ENCODE measurements at regions not wholly inside any gene's neighbourhood (a gene's known extent, or its start where the extent isn't known, plus 50 kb on each side); places are given as distances from the start of the nearest gene placed in this dataset.

DNA sequence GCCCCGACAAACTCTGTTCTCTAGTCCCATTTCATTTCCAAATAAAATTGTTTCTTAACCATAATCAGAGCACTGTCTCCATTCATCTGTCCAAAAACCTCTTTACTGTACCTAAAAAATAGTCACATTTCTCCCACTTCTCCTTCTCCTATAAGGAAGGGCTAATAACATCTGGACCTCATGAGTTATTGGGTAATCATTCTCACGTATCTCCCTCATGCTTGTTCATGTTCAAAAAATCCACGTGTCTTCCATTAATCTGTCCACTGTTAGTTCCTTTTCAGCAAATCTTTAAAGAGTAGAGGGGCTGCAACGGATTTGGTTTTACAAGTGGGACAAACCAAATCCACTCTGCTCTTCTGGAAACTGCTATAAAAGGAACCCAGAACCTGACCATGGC, 1418.8 kb downstream of the MRPL39 start:
- no peak for DNase-seq

GRCh38 chr21:24183077-24183476, 1424.2 kb downstream of the MRPL39 start:
- no peak for DNase-seq

DNA sequence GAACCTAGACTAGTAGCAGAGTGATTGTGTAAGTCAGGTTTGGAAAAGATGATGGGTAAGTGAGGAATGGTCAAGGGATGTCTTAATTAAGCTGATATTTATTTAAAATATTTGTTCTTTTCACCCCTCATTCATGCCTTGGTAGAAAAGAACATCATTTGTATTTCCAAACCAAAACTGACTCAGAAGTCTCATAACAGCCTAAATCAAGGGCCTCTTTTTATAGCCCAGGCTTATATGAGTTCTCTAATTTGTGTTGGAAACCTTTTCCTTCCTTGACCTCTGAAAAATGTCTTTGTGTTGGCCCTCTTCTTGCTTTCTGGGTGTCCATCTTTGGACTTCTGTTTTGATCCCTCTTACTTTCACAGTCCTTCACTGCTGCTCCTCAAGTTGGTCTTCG, 1428.2 kb downstream of the MRPL39 start:
- DNase-seq: no peak

GRCh38 chr21:24175106-24175505, 1432.2 kb downstream of the MRPL39 start:
- no peak for DNase-seq

- no peak for DNase-seq
Measured at GRCh38 chr21:24171736-24172135, 1435.5 kb downstream of the MRPL39 start.

DNA sequence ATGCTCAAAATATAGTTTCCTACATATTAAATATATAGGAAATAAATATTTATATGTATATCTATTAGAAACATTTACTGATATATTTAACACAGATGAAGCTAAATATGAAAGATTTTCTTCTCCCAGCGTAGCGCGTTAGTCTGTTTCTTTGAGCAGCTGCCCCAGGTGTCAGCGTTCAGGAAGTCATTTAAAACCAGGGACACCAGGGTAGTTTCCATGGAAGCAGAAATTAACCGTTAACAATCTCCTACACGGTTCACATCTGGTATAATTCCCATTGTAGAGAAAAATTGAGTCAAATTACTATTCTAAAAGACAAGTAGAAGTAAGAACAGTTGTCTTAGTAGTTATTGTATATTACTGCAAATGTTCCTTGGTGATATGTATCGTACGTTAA, 1443.7 kb downstream of the MRPL39 start:
- no peak for DNase-seq

- no peak for DNase-seq
Measured at GRCh38 chr21:24160528-24160927, 1446.8 kb downstream of the MRPL39 start.

- DNase-seq: no peak
Measured at GRCh38 chr21:24153137-24153536, 1454.1 kb downstream of the MRPL39 start.

DNA sequence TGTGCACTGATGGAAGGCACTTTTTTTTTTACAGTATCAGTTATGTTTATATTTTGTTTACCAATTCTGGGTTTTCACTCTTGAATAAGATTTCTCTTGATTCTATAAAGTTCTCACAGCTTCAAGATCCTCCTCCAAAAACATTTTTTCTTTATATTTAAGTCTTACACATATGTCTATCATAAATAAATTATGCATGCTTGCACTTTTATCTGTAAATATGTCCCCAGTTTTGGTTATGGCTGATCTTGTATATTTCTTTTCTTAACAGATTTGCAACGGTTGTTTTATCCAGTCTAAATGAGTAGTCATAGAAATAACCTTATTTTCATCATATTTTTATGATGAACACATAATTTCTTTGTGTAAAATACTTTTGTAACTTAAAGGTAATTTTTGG, 1456.5 kb downstream of the MRPL39 start:
- DNase-seq: no peak

DNA sequence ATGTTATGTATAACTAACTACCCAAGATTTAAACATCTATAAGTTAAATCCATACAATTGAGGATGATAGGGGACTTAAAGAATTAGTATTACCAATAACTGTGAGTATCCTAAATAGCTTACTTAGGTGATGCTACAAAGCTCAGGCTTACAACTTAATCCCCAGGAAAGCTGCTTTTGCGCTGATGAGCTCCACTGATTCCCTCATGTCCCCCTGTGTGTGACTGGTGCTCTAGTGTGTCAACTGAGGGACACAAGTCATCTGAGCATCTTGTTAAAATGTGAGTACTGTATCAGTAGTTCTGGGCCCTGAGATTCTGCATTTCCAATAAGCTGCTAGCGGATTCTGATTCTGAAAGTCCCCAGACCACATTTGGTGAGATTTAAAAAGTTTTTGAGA, 1458.8 kb downstream of the MRPL39 start:
- DNase-seq: no peak

GRCh38 chr21:24147674-24148073, 1459.6 kb downstream of the MRPL39 start:
- no peak for DNase-seq

GRCh38 chr21:24131056-24131455, 1476.2 kb downstream of the MRPL39 start:
- DNase-seq: no peak

DNA sequence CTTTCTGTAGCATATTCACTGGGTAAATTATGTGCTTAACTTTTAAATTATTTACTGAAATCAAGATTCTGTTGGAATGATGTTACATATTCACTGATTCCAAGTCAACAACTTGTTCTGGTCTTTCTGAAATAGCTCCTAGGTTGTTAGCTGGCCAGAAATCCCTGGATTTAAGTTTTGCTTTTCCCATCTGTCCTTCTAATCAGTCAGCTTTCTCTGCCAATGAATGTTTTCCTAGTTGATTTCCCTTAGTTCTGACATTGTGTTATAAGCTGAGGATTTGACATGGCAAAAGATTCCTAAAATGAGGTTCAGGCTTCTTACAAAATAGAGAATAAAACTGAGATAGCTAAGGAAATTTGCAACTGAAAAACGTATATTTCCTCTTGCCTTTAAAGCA, 1479.6 kb downstream of the MRPL39 start:
- DNase-seq: no peak

GRCh38 chr21:24123785-24124184, 1483.5 kb downstream of the MRPL39 start:
- no peak for DNase-seq

DNA sequence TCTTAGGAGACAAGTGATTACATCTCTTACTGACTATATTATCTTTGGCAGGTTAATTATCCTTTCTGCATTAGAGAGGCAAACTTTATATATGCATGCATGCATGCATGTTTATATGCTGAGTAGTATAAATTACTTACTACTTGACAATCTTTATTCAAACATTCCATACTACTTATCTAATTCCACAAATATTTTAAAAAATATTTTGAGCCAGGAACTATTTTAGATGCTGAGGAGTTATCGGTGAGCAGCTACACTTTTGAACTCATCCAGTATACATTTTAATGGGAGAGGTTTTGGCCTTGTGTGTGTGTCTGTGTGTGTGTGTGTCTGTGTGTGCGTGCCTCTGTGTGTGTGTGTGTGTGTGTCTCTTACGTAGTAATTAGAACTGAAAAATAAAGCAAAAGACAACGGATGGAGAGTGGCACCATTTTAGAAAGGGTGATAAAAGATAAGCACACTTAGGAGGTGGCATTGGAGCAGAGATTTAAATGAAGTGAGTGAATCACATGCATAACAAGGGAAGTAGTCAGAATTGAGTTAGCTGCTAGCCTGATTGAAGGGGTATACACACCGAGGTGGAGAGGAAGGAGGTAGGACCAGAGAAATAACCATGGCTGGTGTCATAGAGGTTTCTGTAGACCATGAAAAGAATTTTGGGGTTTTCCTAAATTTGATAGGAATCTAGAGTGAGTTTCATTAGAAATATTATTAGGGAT, 1488.4 kb downstream of the MRPL39 start:
- no peak for DNase-seq

DNA sequence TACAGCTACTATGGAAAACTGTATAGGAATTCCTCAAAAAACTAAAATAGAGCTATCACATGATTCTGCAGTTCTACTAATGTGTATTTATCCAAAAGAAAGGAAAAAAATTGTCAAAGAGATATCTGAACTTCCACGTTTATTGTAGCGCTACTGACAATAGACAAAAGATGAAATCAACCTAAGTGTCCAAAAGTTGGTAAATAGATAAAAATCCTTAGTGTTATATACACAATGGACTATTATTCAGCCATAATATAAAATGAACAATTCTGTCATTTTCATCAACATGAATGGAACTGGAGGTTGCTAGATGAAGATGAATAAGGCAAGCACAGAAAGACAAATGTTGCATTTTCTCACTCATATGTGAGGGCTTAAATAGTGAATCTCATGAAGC, 1492.1 kb downstream of the MRPL39 start:
- DNase-seq: no peak

DNA sequence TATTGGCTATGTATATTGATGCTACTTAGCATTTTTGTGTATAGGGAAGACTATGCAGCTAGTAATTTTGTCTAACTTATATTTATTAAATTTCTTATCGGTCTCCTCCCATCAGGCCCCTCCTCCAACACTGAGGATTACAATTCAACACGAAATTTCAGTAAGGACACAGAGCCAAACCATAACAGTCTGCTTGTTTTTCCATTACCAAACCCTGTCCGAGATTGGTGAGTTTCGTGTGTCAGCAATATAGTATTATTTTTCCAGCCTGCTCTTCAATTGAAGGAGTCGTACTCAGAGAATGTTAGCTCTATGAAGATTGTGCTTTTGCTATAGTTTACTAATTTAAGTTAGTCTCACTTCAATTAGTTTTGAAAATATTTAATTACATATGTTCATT, 1495.3 kb downstream of the MRPL39 start:
- no peak for DNase-seq

GRCh38 chr21:24110846-24111245, 1496.4 kb downstream of the MRPL39 start:
- DNase-seq: no peak

GRCh38 chr21:24097181-24097580, 1510.1 kb downstream of the MRPL39 start:
- no peak for DNase-seq

DNA sequence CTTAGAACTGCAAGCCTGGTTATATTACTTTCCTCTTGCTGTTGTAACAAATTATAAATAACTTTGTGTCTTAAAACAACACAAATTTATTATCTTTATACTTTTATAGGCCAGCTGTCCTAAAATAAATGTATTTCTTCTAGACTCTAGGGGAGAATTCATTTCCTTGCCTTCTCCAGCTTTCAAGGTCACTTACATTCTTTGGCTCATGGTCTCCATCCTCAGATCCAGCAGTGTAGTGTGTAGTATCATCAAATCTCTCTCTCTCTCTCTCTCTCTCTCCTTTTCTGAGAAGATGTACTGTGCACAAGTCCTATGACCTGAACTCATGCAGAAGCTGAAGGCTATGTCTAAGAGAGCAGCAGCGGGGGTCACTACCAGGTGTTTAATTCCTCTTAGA, 1510.6 kb downstream of the MRPL39 start:
- no peak for DNase-seq

DNA sequence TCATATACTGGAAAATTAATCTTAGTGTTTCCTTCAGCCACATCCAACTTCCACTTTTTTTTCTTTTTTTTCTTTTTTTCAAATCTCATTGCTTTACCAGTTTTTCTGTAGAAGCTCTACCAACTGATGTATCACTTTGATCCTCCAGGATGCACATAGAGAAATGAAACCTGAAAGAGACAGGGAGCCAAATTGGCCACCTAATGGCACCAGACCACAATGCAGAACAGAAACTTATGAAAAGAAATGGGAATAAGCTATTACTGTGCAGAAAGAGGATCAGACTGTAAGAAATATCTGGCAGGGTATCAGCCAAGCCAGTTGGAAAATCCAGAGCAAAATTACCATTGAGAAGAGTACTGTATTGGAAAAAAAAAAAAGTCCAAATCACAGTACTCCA, 1514.2 kb downstream of the MRPL39 start:
- no peak for DNase-seq

GRCh38 chr21:24076179-24076578, 1531.1 kb downstream of the MRPL39 start:
- no peak for DNase-seq

DNA sequence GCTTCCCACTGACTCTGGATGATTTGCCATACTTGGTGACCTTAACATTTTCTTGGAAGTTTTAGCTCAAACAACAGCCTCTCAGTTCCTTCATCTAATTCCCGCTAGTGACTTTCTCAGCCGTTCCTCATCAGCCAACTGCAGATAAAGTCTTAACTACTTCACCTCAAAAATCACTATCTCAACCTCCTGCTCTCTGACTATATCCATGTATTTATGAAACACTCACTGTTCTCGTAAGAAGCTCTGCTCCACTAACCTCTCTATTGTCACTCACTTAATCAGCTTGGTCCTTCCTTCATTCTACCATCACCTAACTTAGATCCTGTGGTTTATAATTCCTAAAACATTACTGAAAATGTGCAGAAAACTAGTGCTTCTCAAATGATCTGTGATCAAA, 1551.6 kb downstream of the MRPL39 start:
- DNase-seq: no peak

DNA sequence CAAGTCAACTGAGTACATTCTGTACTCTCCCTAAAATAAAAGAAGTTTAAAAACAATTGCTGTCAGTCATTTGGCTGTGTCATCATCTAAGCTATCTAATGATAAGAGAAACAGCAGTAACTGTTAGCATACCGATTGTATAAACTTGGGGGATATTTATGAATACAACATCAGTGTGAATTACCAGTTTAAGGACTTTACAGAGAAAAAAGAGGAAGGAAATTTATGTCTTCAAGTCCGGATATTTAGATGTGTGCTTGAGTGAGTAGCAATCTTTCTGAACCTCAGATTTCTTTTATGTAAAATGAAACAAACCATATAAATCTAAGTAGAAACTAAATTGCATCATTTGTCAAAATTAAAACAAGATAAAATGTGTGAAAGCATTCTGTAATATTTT, 1557.0 kb downstream of the MRPL39 start:
- DNase-seq: no peak

DNA sequence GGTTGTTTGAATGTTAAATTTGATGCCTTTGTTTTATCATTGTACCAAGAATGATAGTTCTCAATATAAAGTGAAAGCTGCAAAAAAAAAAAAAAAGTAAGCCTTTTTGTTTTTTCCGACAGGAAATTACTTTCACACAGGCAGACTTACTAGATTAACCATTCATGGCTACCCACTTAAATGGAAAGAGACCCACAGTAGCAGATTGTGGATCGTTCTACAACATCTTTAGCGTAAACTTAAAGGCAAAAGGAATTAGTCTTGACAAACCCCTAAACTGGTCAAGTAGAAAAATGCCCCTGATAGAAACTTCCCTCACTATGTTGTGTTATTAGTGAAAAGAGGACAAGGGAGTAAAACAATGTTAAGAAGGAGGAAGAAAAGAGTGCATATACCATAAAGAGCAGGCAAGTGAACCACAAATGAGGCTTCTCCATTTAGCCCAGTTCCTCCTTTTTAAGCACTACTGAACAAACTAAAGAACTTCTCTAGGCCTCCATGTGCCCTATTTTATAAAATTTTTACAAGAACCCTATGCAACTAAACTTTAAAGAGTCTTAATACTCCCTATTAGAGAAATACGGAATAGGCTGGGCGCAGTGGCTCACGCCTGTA, 1560.3 kb downstream of the MRPL39 start:
- no peak for DNase-seq
